Fibroblast of lung (primary cell): ENCODE measurements at regions not wholly inside any gene's neighbourhood (a gene's known extent, or its start where the extent isn't known, plus 50 kb on each side); places are given as distances from the start of the nearest gene placed in this dataset.

Experiments
- DNase-seq, 2 donors: peaks; one replicate each; pipeline versions ENCODE4 v3.0.0 to v3.0.0-alpha.2; 2010; ENCODE audit warnings: low read depth in 2 of 2
- H2AFZ ChIP-seq: 2 replicates; pipeline ENCODE4 v1.5.1; 2012; ENCODE audit warnings: low read length, control low read depth, inconsistent platforms
- H3K27ac ChIP-seq: 2 replicates; pipeline ENCODE4 v1.5.1; 2011; ENCODE audit warnings: low read length, control low read depth; ENCODE audit not compliant: insufficient read depth
- H3K27me3 ChIP-seq: 2 replicates; pipeline ENCODE4 v1.5.1; 2011; ENCODE audit warnings: mild to moderate bottlenecking, low read length; ENCODE audit not compliant: control insufficient read depth, insufficient read depth
- H3K36me3 ChIP-seq: 2 replicates; pipeline ENCODE4 v1.5.1; 2011; ENCODE audit warnings: low read length; ENCODE audit not compliant: control insufficient read depth, insufficient read depth
- H3K4me1 ChIP-seq: 2 replicates; pipeline ENCODE4 v1.5.1; 2011; ENCODE audit warnings: low read length; ENCODE audit not compliant: control insufficient read depth, insufficient read depth; ENCODE audit errors: extremely low read depth
- H3K4me2 ChIP-seq: 2 replicates; pipeline ENCODE4 v1.5.1; 2011; ENCODE audit warnings: low read length, control low read depth; ENCODE audit not compliant: insufficient read depth; ENCODE audit errors: extremely low read depth
- H3K4me3 ChIP-seq, 4 experiments: fragments of 200-600 bp in 1 of 4; sonication (generic) in 1 of 4; replicated peaks in 1 of 4; 2 replicates each; pipeline ENCODE4 v1.5.1; 2011 to 2016; ENCODE audit warnings: low read length in 4 of 4, low read depth in 3 of 4, mild to moderate bottlenecking in 3 of 4, control low read depth in 2 of 4, inconsistent platforms in 1 of 4, mixed read lengths in 1 of 4; ENCODE audit not compliant: insufficient read depth in 1 of 4; ENCODE audit errors: control extremely low read depth in 1 of 4
- H3K79me2 ChIP-seq: 2 replicates; pipeline ENCODE4 v1.5.1; 2012; ENCODE audit warnings: mild to moderate bottlenecking, low read length, inconsistent platforms; ENCODE audit not compliant: control insufficient read depth, insufficient read depth
- H3K9ac ChIP-seq: 2 replicates; pipeline ENCODE4 v1.5.1; 2011; ENCODE audit warnings: mild to moderate bottlenecking, low read length, control low read depth; ENCODE audit not compliant: insufficient read depth
- H3K9me3 ChIP-seq: 2 replicates; pipeline ENCODE4 v1.5.1; 2012; ENCODE audit warnings: low read depth, low read length; ENCODE audit not compliant: control insufficient read depth, insufficient read depth
- H4K20me1 ChIP-seq: 2 replicates; pipeline ENCODE4 v1.5.1; 2011; ENCODE audit warnings: low read length; ENCODE audit not compliant: control insufficient read depth, insufficient read depth; ENCODE audit errors: extremely low read depth
- CTCF ChIP-seq, 2 donors: IDR thresholded peaks in 1 of 2; conservative IDR thresholded peaks in 1 of 2; 1 replicate in 1 of 2; 2 replicates in 1 of 2; pipeline ENCODE4 v1.5.1; 2011 to 2012; ENCODE audit warnings: low read length in 2 of 2, control low read depth in 1 of 2, inconsistent platforms in 1 of 2, low read depth in 1 of 2, mild to moderate bottlenecking in 1 of 2
- EZH2 ChIP-seq: IDR thresholded peaks from 2 replicates; pipeline ENCODE4 v1.5.1; 2012; ENCODE audit warnings: low read length, control low read depth, mild to moderate bottlenecking; ENCODE audit errors: missing control alignments

GRCh38 chr4:64705989-64706388 lies 296.7 kb upstream of the TECRL start:
- no peak overlapping the region for H3K27ac ChIP-seq
- no peak overlapping the region for H3K4me3 ChIP-seq
- no peaks in the 10 kb centered on the region for H3K9me3 ChIP-seq
- no peaks in the 10 kb centered on the region for H3K27me3 ChIP-seq
- TF ChIP-seq EZH2 (no peak), CTCF (conservative IDR thresholded peaks at IDR 0.05 in 1 of 2, IDR thresholded peaks at IDR 0.05 in 1 of 2; ENCODE audit: low read depth in 1 of 2, low read length in 2 of 2) (no peak)
- H3K36me3 ChIP-seq: no peaks in the 10 kb centered on the region
- no peaks in the 10 kb centered on the region for H3K79me2 ChIP-seq
- H3K4me2 ChIP-seq: no peak overlapping the region
- H4K20me1 ChIP-seq: no peaks in the 10 kb centered on the region
- H3K9ac ChIP-seq: no peak overlapping the region
- no peak overlapping the region for H2AFZ ChIP-seq
- H3K4me1 ChIP-seq: no peaks in the 10 kb centered on the region
- DNase-seq: no peak

DNA sequence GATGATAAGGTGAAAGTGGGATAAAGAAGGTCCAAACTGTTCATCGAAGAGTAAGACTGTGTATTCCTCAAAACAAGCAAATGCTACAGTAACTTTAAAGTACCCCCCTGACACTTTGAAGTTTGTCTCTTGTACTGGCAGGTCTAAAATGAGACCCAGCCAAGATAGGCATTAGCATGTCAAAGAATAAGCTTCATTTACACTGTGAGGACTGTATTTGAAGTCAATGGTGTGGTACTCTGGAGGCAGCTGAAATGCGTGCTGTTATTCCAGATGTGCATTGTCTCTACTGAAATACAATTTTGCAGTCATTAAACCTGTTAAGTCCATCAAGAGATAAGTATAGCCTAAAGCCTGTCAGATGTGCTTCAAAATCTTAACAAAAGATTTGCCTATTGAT lies 288.9 kb upstream of the TECRL start:
- Histone ChIP-seq H3K9ac (no peak overlapping the region), H3K4me3 (no peak overlapping the region), H3K27me3 (no peaks in the 10 kb centered on the region), H3K9me3 (no peaks in the 10 kb centered on the region), H3K79me2 (no peaks in the 10 kb centered on the region), H4K20me1 (no peaks in the 10 kb centered on the region), H2AFZ (no peak overlapping the region), H3K4me2 (no peak overlapping the region), H3K4me1 (no peaks in the 10 kb centered on the region), H3K27ac (no peak overlapping the region), H3K36me3 (no peaks in the 10 kb centered on the region)
- no peak for DNase-seq
- TF ChIP-seq EZH2 (no peak), CTCF (conservative IDR thresholded peaks at IDR 0.05 in 1 of 2, IDR thresholded peaks at IDR 0.05 in 1 of 2; ENCODE audit: low read depth in 1 of 2, low read length in 2 of 2) (no peak)

DNA sequence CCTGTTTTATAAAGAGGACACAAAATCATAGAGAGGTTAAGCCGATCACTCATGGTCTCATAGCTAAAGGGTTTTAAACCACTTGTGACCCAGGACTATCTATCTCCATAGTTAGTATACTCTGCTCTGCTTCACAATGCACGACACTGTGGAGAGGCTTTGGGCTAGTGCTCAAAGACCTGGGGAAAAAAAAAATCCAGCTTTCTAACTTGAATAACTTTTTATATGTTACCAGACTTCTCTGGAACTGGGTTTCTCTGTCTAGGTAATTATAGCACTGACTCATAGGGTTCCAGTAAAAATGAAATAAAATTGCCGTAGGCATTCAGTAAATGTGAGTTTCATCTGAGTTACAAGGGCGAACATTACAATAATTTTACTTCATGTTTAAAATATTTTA lies 273.7 kb upstream of the TECRL start:
- Histone ChIP-seq H3K9me3 (no peaks in the 10 kb centered on the region), H3K27ac (no peak overlapping the region), H3K4me3 (no peak overlapping the region), H3K79me2 (no peaks in the 10 kb centered on the region), H3K4me2 (no peak overlapping the region), H3K36me3 (no peaks in the 10 kb centered on the region), H2AFZ (no peak overlapping the region), H3K27me3 (no peaks in the 10 kb centered on the region), H4K20me1 (no peaks in the 10 kb centered on the region), H3K4me1 (no peaks in the 10 kb centered on the region), H3K9ac (no peak overlapping the region)
- DNase-seq: no peak
- TF ChIP-seq EZH2 (no peak), CTCF (conservative IDR thresholded peaks at IDR 0.05 in 1 of 2, IDR thresholded peaks at IDR 0.05 in 1 of 2; ENCODE audit: low read depth in 1 of 2, low read length in 2 of 2) (no peak)
